ENCODE measurements at regions not wholly inside any gene's neighbourhood (a gene's known extent, or its start where the extent isn't known, plus 50 kb on each side); places are given as distances from the start of the nearest gene placed in this dataset.

GRCh38 chr14:83289390-83289789 is 1755.7 kb upstream of the SEL1L start:
- TF ChIP-seq POLR2A (IDR thresholded peaks at IDR 0.05) = no peak
- no peak for TF ChIP-seq CTCF (IDR thresholded peaks at IDR 0.05)
